Parathyroid adenoma (tissue), 2 donors: ENCODE measurements at regions not wholly inside any gene's neighbourhood (a gene's known extent, or its start where the extent isn't known, plus 50 kb on each side); places are given as distances from the start of the nearest gene placed in this dataset.

ENCODE experiments used
- H2AFZ ChIP-seq: fragments of 300-600 bp; sonication (generic); one replicate; pipeline ENCODE4 v1.7.0; 2017; ENCODE audit warnings: antibody characterized with exemption, mild to moderate bottlenecking
- H3K27ac ChIP-seq: fragments of 300-600 bp; sonication (generic); one replicate; pipeline ENCODE4 v1.7.0; 2017
- H3K27me3 ChIP-seq: fragments of 300-600 bp; sonication (generic); one replicate; pipeline ENCODE4 v1.7.0; 2017; ENCODE audit warnings: low read length; ENCODE audit not compliant: control insufficient read depth, insufficient read depth
- H3K36me3 ChIP-seq: fragments of 300-600 bp; sonication (generic); one replicate; pipeline ENCODE4 v1.7.0; 2017; ENCODE audit warnings: low read length; ENCODE audit not compliant: control insufficient read depth, insufficient read depth
- H3K4me1 ChIP-seq: fragments of 300-600 bp; sonication (generic); one replicate; pipeline ENCODE4 v1.7.0; 2017; ENCODE audit warnings: control low read depth
- H3K4me2 ChIP-seq: fragments of 300-600 bp; sonication (generic); one replicate; pipeline ENCODE4 v1.7.0; 2017; ENCODE audit warnings: low read length
- H3K4me3 ChIP-seq: fragments of 300-600 bp; sonication (generic); one replicate; pipeline ENCODE4 v1.7.0; 2017; ENCODE audit warnings: low read depth, low read length
- H3K79me2 ChIP-seq: fragments of 300-600 bp; sonication (generic); one replicate; pipeline ENCODE4 v1.7.0; 2017; ENCODE audit warnings: control low read depth
- H3K9ac ChIP-seq: fragments of 300-600 bp; sonication (generic); one replicate; pipeline ENCODE4 v1.7.0; 2017; ENCODE audit warnings: mild to moderate bottlenecking
- H3K9me3 ChIP-seq: fragments of 300-600 bp; sonication (generic); one replicate; pipeline ENCODE4 v1.7.0; 2017; ENCODE audit warnings: low read length; ENCODE audit not compliant: control insufficient read depth
- TF ChIP-seq, protein P1 (sequence below): fragments of 300-600 bp; sonication (generic); IDR thresholded peaks from one replicate; pipeline ENCODE4 v1.7.0; 2017; ENCODE audit warnings: antibody characterized with exemption, mild to moderate bottlenecking
- donor health status: primary hyperparathyroidism.

DNA sequence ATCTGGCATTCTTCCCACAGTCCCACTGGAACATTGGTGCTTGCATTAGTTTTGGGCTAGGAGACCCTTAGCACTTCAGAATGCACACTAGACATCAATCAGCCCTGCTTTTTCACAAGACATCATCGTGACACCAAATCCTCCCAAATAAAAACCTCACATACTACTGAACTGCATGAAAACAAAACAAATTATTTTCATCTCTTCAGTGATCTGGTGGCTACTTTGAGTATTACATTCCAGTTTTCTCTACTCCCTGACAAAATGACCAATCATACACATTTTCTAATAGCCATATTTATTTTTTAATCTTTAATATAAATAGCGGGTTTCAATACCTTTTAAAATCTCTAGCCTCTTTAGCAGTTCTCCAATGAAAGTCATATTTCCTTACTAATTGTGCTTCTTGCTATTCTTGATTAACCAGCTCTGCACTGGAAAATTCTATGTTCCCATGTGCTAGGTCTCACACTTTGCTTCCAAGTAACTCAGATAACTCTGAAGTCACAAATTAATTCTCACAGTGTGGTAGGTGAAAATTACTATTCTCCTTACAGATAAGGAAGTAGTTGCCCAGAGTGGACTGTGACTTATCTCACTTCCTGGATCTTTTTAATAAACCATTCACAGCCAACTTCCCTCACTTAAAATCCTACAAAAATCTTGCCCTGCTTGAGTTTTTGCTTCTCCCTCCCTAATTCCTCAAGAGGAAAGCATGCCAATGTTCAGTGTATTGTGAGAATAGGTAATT is 82.5 kb upstream of the EPB41L3 start:
- H3K9me3 ChIP-seq: no peaks in the 10 kb centered on the region
- H3K4me1 ChIP-seq: peaks cover 5% of the 10 kb centered on the region
- no peaks in the 10 kb centered on the region for H3K36me3 ChIP-seq
- TF ChIP-seq, protein P1, sequence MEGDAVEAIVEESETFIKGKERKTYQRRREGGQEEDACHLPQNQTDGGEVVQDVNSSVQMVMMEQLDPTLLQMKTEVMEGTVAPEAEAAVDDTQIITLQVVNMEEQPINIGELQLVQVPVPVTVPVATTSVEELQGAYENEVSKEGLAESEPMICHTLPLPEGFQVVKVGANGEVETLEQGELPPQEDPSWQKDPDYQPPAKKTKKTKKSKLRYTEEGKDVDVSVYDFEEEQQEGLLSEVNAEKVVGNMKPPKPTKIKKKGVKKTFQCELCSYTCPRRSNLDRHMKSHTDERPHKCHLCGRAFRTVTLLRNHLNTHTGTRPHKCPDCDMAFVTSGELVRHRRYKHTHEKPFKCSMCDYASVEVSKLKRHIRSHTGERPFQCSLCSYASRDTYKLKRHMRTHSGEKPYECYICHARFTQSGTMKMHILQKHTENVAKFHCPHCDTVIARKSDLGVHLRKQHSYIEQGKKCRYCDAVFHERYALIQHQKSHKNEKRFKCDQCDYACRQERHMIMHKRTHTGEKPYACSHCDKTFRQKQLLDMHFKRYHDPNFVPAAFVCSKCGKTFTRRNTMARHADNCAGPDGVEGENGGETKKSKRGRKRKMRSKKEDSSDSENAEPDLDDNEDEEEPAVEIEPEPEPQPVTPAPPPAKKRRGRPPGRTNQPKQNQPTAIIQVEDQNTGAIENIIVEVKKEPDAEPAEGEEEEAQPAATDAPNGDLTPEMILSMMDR: no peak
- no peaks in the 10 kb centered on the region for H3K27me3 ChIP-seq
- no peak overlapping the region for H2AFZ ChIP-seq
- no peak overlapping the region for H3K4me3 ChIP-seq
- no peak overlapping the region for H3K9ac ChIP-seq
- H3K79me2 ChIP-seq: peaks cover 15% of the 10 kb centered on the region
- H3K27ac ChIP-seq: no peak overlapping the region
- no peak overlapping the region for H3K4me2 ChIP-seq

DNA sequence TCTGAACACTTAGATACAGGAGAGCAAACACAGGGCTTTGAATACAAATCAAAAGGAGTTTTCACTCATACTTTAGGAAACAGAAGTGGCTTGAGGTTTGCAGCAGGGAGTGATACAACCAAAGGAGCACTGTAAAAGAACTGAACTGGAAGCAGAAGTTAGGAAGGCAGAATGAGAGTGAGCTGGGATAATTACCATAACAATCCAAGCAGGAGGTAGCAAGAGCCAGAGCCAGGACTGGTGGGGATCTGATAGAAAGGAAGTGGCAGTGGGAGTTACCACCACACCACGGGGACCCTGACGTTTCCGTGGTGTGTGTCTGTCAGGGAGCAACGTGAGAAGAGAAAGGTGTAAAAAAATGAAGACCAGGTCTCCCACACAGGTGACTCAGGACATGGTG is 81.3 kb upstream of the EPB41L3 start:
- no peak overlapping the region for H3K4me3 ChIP-seq
- no peak overlapping the region for H2AFZ ChIP-seq
- H3K27me3 ChIP-seq: no peaks in the 10 kb centered on the region
- H3K9ac ChIP-seq: no peak overlapping the region
- H3K79me2 ChIP-seq: peaks cover 15% of the 10 kb centered on the region
- no peak overlapping the region for H3K4me2 ChIP-seq
- H3K36me3 ChIP-seq: no peaks in the 10 kb centered on the region
- no peak overlapping the region for H3K27ac ChIP-seq
- H3K9me3 ChIP-seq: no peaks in the 10 kb centered on the region
- peaks cover 5% of the 10 kb centered on the region for H3K4me1 ChIP-seq
- TF ChIP-seq, protein P1: no peak

DNA sequence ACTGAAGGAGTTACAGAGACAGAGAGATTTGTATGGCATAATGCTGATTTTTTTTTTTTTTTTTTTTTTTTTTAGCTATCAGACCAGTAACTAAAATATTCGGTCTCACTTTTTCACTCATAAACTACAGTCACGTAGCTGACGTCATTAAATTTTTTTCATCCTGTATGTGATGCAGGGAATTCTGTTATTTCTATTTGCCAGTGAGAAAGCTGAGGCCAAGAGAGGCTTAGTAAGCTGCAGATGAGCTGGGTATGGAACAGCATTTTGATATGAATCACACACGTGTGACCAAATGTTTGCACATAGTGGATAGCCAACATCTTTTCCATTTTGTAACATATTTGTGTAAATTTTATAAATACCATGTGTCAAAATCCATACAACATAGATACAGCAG is 79.1 kb upstream of the EPB41L3 start:
- H3K36me3 ChIP-seq: no peaks in the 10 kb centered on the region

DNA sequence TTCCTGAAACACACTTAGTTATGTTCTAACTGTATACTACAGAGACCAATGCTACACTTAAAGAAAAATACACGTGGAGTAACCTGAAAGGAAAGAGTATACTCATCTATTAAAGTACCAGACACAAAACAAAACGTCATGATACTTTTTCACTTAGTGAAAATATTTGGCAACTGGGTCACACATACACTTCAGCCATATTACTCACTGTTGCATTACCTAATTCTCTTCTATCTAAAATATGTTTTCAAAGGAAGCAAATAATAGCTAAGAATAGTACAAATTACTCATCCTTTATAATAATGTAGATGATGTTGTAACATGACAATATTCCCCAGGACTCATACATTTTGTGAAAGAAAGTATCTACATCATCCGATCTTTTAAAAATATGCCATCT is 76.5 kb upstream of the EPB41L3 start:
- Histone ChIP-seq H3K27ac (no peak overlapping the region), H2AFZ (no peak overlapping the region), H3K36me3 (no peaks in the 10 kb centered on the region), H3K4me2 (no peak overlapping the region), H3K79me2 (peaks cover 7% of the 10 kb centered on the region), H3K9me3 (no peaks in the 10 kb centered on the region), H3K4me1 (no peaks in the 10 kb centered on the region), H3K4me3 (no peak overlapping the region), H3K27me3 (no peaks in the 10 kb centered on the region), H3K9ac (no peak overlapping the region)
- TF ChIP-seq, protein P1: no peak

More for the DNA sequence above, 79.1 kb upstream of the EPB41L3 start:
- Histone ChIP-seq H2AFZ (no peak overlapping the region), H3K4me3 (no peak overlapping the region), H3K27ac (no peak overlapping the region), H3K4me2 (no peak overlapping the region), H3K9ac (no peak overlapping the region), H3K9me3 (no peaks in the 10 kb centered on the region), H3K27me3 (no peaks in the 10 kb centered on the region), H3K4me1 (peaks cover 3% of the 10 kb centered on the region), H3K79me2 (peaks cover 14% of the 10 kb centered on the region)
- TF ChIP-seq, protein P1: no peak

DNA sequence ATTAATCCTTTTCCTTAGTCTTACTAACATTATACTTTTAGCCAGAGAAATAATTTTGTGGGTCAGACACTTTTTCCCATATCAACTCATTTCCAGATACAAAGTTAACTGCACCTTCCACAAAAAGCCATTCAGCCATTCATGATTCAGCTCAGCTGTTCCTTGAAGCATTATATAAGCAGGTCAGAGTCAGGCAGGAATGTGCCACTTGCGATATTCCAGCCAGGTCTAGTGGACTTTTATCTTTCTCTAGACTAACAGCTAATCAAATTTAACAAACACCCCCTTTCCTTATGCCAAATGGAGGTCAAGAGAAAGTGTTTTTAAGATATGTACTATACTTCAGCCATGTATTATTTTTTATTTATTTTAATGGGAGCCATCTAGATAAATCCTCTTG is 75.6 kb upstream of the EPB41L3 start:
- H3K4me3 ChIP-seq: no peak overlapping the region
- no peak overlapping the region for H2AFZ ChIP-seq
- H3K27ac ChIP-seq: no peak overlapping the region
- H3K9me3 ChIP-seq: no peaks in the 10 kb centered on the region
- H3K36me3 ChIP-seq: no peaks in the 10 kb centered on the region
- H3K27me3 ChIP-seq: no peaks in the 10 kb centered on the region
- TF ChIP-seq, protein P1: no peak
- peaks cover 1% of the 10 kb centered on the region for H3K79me2 ChIP-seq
- no peak overlapping the region for H3K4me2 ChIP-seq
- no peaks in the 10 kb centered on the region for H3K4me1 ChIP-seq
- no peak overlapping the region for H3K9ac ChIP-seq
